ENCODE measurements at regions not wholly inside any gene's neighbourhood (a gene's known extent, or its start where the extent isn't known, plus 50 kb on each side); places are given as distances from the start of the nearest gene placed in this dataset.
"Not testable (repeated sequence)": the region's sequence is repeated elsewhere in the genome, so short reads cannot be mapped to it uniquely, and the experiment has no call there.

DNA sequence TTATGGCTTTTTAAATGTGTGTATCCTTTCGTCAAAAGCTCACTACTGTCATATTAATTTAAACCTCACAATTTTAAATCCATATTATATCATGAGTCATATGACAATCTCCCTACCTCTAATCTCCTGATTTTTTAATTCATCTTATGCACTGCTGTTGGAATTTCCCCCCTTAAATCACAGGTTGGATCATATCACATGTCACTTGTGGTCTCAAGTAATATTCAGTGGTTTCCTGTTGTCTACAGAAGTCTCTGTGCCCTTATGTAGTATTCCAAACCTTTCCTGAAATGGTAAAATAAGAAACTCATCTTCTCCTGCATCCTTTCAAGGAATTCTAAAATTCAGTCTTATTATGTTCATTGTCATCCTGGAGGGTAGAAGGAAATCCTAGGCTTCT lies 116.0 kb upstream of the CBLB start:
- Mint-ChIP-seq H3K9me3 (peaks cover 3 to 28% (median 12%) of the 10 kb centered on the region in 3 donors), H3K27me3 (no peaks in the 10 kb centered on the region), H3K27ac (no peak overlapping the region), H3K4me1 (peaks cover 35 to 40% (median 37%) of the 10 kb centered on the region in 3 donors), H3K4me3 (no peak overlapping the region), H3K36me3 (no peaks in the 10 kb centered on the region)
- CTCF ChIA-PET = no interaction called here
- H3K9me3 ChIP-seq = peaks cover 4% of the 10 kb centered on the region
- POLR2A ChIA-PET = no interaction called here
- H3K36me3 ChIP-seq (ENCODE audit: control insufficient read depth in 2 of 2, extremely low read depth in 1 of 2, insufficient read depth in 1 of 2, low read length in 1 of 2) = no peaks in the 10 kb centered on the region
- H3K27me3 ChIP-seq (replicated peaks in 1 of 2; ENCODE audit: control insufficient read depth in 2 of 2, extremely low read depth in 1 of 2, insufficient read depth in 2 of 2, low read length in 1 of 2) = no peaks in the 10 kb centered on the region
- 67% methylated on average over 1 of the region's 1 CpG for WGBS (ENCODE audit: insufficient coverage)
- H3K4me1 ChIP-seq (ENCODE audit: control insufficient read depth in 1 of 2, extremely low read depth in 1 of 2, insufficient read depth in 2 of 2, low read length in 2 of 2) = peaks cover 0 to 7% of the 10 kb centered on the region in 2 experiments
- DNase-seq (peak in 1 of 35 experiments; percentile 41), ATAC-seq (replicated peaks in 1 of 4) (peak in 2 of 4 experiments; percentile 35 to 55)
- H3K27ac ChIP-seq (ENCODE audit: low read length) = no peak overlapping the region
- H3K4me3 ChIP-seq (ENCODE audit: control insufficient read depth in 1 of 2, extremely low read depth in 1 of 2, low read length in 1 of 2) = no peak overlapping the region

DNA sequence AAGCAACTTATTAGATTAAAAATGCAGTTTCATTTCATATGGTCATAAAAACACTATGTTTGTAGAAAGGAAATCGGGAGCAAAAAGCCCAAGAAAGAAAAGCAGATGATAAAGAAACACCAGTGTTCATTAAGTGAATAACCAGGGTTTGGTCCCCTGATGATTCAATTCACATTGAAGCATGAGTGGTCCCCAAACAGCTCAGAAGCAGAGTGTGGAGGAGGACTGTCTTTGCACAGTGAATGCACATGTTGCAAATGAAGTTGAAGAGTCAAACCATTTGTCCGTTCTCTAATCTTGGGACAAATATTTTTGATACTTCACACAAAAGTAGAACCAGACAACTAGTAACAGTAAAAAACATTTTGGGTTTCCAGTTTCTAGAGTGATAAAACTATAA lies 117.5 kb upstream of the CBLB start:
- H3K36me3 Mint-ChIP-seq; H3K27me3 Mint-ChIP-seq; H3K27me3 ChIP-seq (replicated peaks in 1 of 2; ENCODE audit: control insufficient read depth in 2 of 2, extremely low read depth in 1 of 2, insufficient read depth in 2 of 2, low read length in 1 of 2); H3K27ac Mint-ChIP-seq; POLR2A ChIA-PET; CTCF ChIA-PET; ATAC-seq (replicated peaks in 1 of 4); DNase-seq; H3K4me1 ChIP-seq (ENCODE audit: control insufficient read depth in 1 of 2, extremely low read depth in 1 of 2, insufficient read depth in 2 of 2, low read length in 2 of 2); H3K4me3 Mint-ChIP-seq; H3K9me3 ChIP-seq; H3K4me3 ChIP-seq (ENCODE audit: control insufficient read depth in 1 of 2, extremely low read depth in 1 of 2, low read length in 1 of 2); H3K36me3 ChIP-seq (ENCODE audit: control insufficient read depth in 2 of 2, extremely low read depth in 1 of 2, insufficient read depth in 1 of 2, low read length in 1 of 2); H3K27ac ChIP-seq (ENCODE audit: low read length): not testable (repeated sequence)
- Mint-ChIP-seq H3K9me3 (peaks cover 11 to 39% (median 19%) of the 10 kb centered on the region in 3 donors), H3K4me1 (peaks cover 35 to 40% (median 37%) of the 10 kb centered on the region in 3 donors)
- WGBS (ENCODE audit: insufficient coverage) = 100% methylated on average over 1 of the region's 2 CpGs

DNA sequence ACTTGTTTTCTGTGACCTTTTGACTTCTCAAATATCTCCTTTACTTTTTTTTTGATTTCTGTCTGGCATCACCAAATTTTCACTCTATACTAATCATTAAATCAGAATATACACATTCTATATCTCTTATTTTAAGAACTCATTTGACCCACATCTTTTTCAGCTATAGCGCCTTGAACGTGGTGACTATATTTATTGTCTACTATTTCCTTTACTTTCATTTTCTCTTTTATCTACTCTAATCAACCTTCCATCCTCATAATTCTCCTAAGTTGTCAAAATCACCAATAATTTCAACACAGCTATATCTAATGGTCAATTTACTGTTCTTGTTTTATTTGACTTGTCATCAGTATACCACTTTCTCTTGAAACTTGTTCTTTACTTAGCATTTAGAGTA lies 119.0 kb upstream of the CBLB start:
- ChIA-PET POLR2A (interaction anchor here in 1 of 2 donors (0.6 kb wide), 1 partner anchor 1988 kb away, joined by 3 read pairs; no protein-coding TSS in a partner anchor), CTCF (interaction anchor here in 1 of 2 donors (0.6 kb wide), 1 partner anchor 429 kb away, joined by 3 read pairs; no protein-coding TSS in a partner anchor)
- peak overlapping the region; percentile 42 to 68 (median 67) for H3K4me3 Mint-ChIP-seq
- DNase-seq (peak in 1 of 35 experiments; percentile 9), ATAC-seq (replicated peaks in 1 of 4) (peak in 1 of 4 experiments; percentile 42)
- H3K27me3 Mint-ChIP-seq = no peaks in the 10 kb centered on the region
- H3K27ac Mint-ChIP-seq = peak overlapping the region; percentile 75 to 85
- H3K36me3 ChIP-seq (ENCODE audit: control insufficient read depth in 2 of 2, extremely low read depth in 1 of 2, insufficient read depth in 1 of 2, low read length in 1 of 2) = no peaks in the 10 kb centered on the region
- peak overlapping the region in 1 of 2 donors; percentile 14 for H3K4me3 ChIP-seq (ENCODE audit: control insufficient read depth in 1 of 2, extremely low read depth in 1 of 2, low read length in 1 of 2)
- H3K27me3 ChIP-seq (replicated peaks in 1 of 2; ENCODE audit: control insufficient read depth in 2 of 2, extremely low read depth in 1 of 2, insufficient read depth in 2 of 2, low read length in 1 of 2) = no peaks in the 10 kb centered on the region
- H3K9me3 ChIP-seq = peaks cover 4% of the 10 kb centered on the region
- peaks cover 12 to 49% (median 27%) of the 10 kb centered on the region in 3 donors for H3K9me3 Mint-ChIP-seq
- H3K4me1 Mint-ChIP-seq = peaks cover 35 to 40% (median 37%) of the 10 kb centered on the region in 3 donors
- H3K27ac ChIP-seq (ENCODE audit: low read length) = peak overlapping the region; percentile 29
- H3K36me3 Mint-ChIP-seq = peaks cover 11% of the 10 kb centered on the region
- peaks cover 0 to 7% of the 10 kb centered on the region in 2 experiments for H3K4me1 ChIP-seq (ENCODE audit: control insufficient read depth in 1 of 2, extremely low read depth in 1 of 2, insufficient read depth in 2 of 2, low read length in 2 of 2)
- no CpG with 5 or more reads among the region's 2 CpGs for WGBS (ENCODE audit: insufficient coverage)

DNA sequence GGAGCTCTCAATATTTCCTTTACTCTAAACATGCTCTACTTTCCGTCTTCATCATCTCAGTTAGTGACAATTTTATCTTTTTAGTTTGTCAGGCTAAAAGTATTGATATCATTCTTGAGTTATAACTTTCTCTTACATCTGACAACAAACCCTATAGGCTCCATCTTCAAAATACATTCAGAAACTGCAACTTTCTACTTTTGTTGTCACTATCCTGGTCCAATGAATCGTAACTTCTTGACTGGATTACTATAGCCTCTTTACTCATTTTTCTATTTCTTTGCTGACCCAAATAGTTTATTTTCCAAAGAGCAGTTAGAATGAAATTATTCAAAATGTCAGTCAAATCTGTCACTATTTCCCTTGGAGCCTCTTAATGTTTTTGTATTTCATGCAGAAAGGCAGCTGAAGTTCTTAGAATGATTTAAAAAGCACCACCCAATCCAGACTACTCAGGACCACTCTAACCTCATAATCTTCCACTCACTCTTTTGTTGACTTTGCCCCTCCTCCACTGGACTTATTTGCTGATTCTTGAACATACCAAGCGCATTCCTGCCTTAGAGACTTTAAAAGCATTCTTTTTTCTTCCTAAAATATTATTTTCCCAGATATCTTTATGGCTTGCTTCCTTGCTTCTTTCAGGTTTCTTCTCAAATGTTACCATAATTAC lies 119.9 kb upstream of the CBLB start:
- no peaks in the 10 kb centered on the region for H3K27me3 ChIP-seq (replicated peaks in 1 of 2; ENCODE audit: control insufficient read depth in 2 of 2, extremely low read depth in 1 of 2, insufficient read depth in 2 of 2, low read length in 1 of 2)
- H3K36me3 ChIP-seq (ENCODE audit: control insufficient read depth in 2 of 2, extremely low read depth in 1 of 2, insufficient read depth in 1 of 2, low read length in 1 of 2) = no peaks in the 10 kb centered on the region
- ATAC-seq (replicated peaks in 1 of 4) (no peak), DNase-seq (no peak)
- Mint-ChIP-seq H3K4me1 (peaks cover 35 to 40% (median 37%) of the 10 kb centered on the region in 3 donors), H3K36me3 (peaks cover 16% of the 10 kb centered on the region), H3K27ac (peak overlapping the region; percentile 58 to 85), H3K9me3 (peaks cover 17 to 47% (median 27%) of the 10 kb centered on the region in 3 donors), H3K27me3 (no peaks in the 10 kb centered on the region), H3K4me3 (peak overlapping the region in 2 of 3 donors; percentile 42 to 67)
- no peaks in the 10 kb centered on the region for H3K9me3 ChIP-seq
- WGBS (ENCODE audit: insufficient coverage) = no CpG with 5 or more reads among the region's 3 CpGs
- peaks cover 0 to 7% of the 10 kb centered on the region in 2 experiments for H3K4me1 ChIP-seq (ENCODE audit: control insufficient read depth in 1 of 2, extremely low read depth in 1 of 2, insufficient read depth in 2 of 2, low read length in 2 of 2)
- CTCF ChIA-PET = interaction anchor here in 1 of 2 donors (0.6 kb wide), 1 partner anchor 430 kb away, joined by 3 read pairs; no protein-coding TSS in a partner anchor
- H3K27ac ChIP-seq (ENCODE audit: low read length) = no peak overlapping the region
- no peak overlapping the region for H3K4me3 ChIP-seq (ENCODE audit: control insufficient read depth in 1 of 2, extremely low read depth in 1 of 2, low read length in 1 of 2)
- POLR2A ChIA-PET = interaction anchor here (0.6 to 0.7 kb wide), 3 partner anchors 672 to 1988 kb away, joined by 3 to 4 read pairs (median 3); no protein-coding TSS in a partner anchor

DNA sequence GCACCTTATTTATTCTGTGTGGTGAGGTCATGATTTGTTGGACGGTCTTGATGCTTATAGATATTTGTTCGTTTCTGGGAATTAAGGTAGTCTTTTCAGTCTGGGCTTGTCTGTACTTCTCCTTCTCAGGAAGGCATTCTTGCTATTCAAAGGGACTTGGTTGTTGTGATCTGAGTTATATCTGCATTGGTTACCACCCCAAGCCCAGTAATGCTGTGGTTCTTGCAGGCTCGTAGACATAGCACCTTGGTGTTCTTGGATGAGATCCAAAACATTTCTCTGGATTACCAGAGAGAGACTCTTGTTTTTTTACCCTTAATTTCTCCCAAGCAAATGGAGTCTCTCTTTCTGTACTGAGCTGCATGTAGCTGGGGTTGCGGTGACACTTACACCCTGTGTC lies 128.0 kb upstream of the CBLB start:
- no peaks in the 10 kb centered on the region for H3K27me3 Mint-ChIP-seq

DNA sequence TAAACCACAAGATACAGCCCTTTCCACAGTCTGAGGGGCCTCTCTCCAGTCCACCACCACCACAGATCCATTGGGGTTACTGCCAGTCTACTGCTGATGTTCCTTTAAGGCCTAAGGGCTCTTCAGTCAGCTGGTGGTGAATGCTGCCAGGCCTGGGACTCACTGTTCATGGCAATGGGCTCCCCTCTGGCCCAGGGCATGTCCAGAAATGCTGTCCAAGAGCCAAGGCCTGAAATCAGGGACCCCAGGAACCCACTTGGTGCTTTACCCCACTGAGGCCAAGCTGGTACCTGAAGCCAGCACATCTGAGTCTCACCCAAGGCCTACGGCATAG lies 128.6 kb upstream of the CBLB start:
- Mint-ChIP-seq H3K9me3 (peaks cover 6 to 30% (median 15%) of the 10 kb centered on the region in 3 donors), H3K36me3 (peaks cover 16% of the 10 kb centered on the region), H3K4me1 (no peaks in the 10 kb centered on the region), H3K27ac (no peak overlapping the region), H3K27me3 (no peaks in the 10 kb centered on the region), H3K4me3 (no peak overlapping the region)
- 100% methylated on average over 1 of the region's 1 CpG for WGBS (ENCODE audit: insufficient coverage)
- H3K27ac ChIP-seq (ENCODE audit: low read length) = no peak overlapping the region
- no peak overlapping the region for H3K4me3 ChIP-seq (ENCODE audit: control insufficient read depth in 1 of 2, extremely low read depth in 1 of 2, low read length in 1 of 2)
- CTCF ChIA-PET = no interaction called here
- H3K4me1 ChIP-seq (ENCODE audit: control insufficient read depth in 1 of 2, extremely low read depth in 1 of 2, insufficient read depth in 2 of 2, low read length in 2 of 2) = no peaks in the 10 kb centered on the region
- ATAC-seq (replicated peaks in 1 of 4) = no peak
- H3K9me3 ChIP-seq = no peaks in the 10 kb centered on the region
- DNase-seq = no peak
- POLR2A ChIA-PET = no interaction called here
- H3K27me3 ChIP-seq (replicated peaks in 1 of 2; ENCODE audit: control insufficient read depth in 2 of 2, extremely low read depth in 1 of 2, insufficient read depth in 2 of 2, low read length in 1 of 2) = no peaks in the 10 kb centered on the region
- no peaks in the 10 kb centered on the region for H3K36me3 ChIP-seq (ENCODE audit: control insufficient read depth in 2 of 2, extremely low read depth in 1 of 2, insufficient read depth in 1 of 2, low read length in 1 of 2)

More for the DNA sequence above, 128.0 kb upstream of the CBLB start:
- Mint-ChIP-seq H3K27ac (no peak overlapping the region), H3K36me3 (peaks cover 17% of the 10 kb centered on the region), H3K4me1 (no peaks in the 10 kb centered on the region), H3K9me3 (peaks cover 8 to 36% (median 16%) of the 10 kb centered on the region in 3 donors), H3K4me3 (no peak overlapping the region)
- ChIA-PET POLR2A (no interaction called here), CTCF (no interaction called here)
- Histone ChIP-seq H3K4me1 (ENCODE audit: control insufficient read depth in 1 of 2, extremely low read depth in 1 of 2, insufficient read depth in 2 of 2, low read length in 2 of 2) (no peaks in the 10 kb centered on the region), H3K4me3 (ENCODE audit: control insufficient read depth in 1 of 2, extremely low read depth in 1 of 2, low read length in 1 of 2) (no peak overlapping the region), H3K9me3 (no peaks in the 10 kb centered on the region), H3K27me3 (replicated peaks in 1 of 2; ENCODE audit: control insufficient read depth in 2 of 2, extremely low read depth in 1 of 2, insufficient read depth in 2 of 2, low read length in 1 of 2) (no peaks in the 10 kb centered on the region), H3K27ac (ENCODE audit: low read length) (no peak overlapping the region), H3K36me3 (ENCODE audit: control insufficient read depth in 2 of 2, extremely low read depth in 1 of 2, insufficient read depth in 1 of 2, low read length in 1 of 2) (no peaks in the 10 kb centered on the region)
- 90% methylated on average over 2 of the region's 4 CpGs for WGBS (ENCODE audit: insufficient coverage)
- ATAC-seq (replicated peaks in 1 of 4) (no peak), DNase-seq (no peak)
